H9 (cell line): ENCODE measurements at regions not wholly inside any gene's neighbourhood (a gene's known extent, or its start where the extent isn't known, plus 50 kb on each side); places are given as distances from the start of the nearest gene placed in this dataset.

ENCODE experiments used
- DNase-seq: peaks from one replicate; pipeline ENCODE4 v3.0.0-alpha.2; 2017
- H2AFZ ChIP-seq: one replicate; pipeline ENCODE4 v1.6.1; 2013; ENCODE audit warnings: mild to moderate bottlenecking, low read length, control low read depth, moderate library complexity
- H2AK5ac ChIP-seq: 2 replicates; pipeline ENCODE4 v1.6.1; 2013; ENCODE audit warnings: low read length, control low read depth, mixed read lengths; ENCODE audit not compliant: insufficient read length
- H2BK120ac ChIP-seq: one replicate; pipeline ENCODE4 v1.6.1; 2013; ENCODE audit warnings: low read depth, mild to moderate bottlenecking, low read length, control low read depth, inconsistent platforms; ENCODE audit not compliant: poor library complexity, severe bottlenecking
- H2BK12ac ChIP-seq: 2 replicates; pipeline ENCODE4 v1.6.1; 2013; ENCODE audit warnings: low read length, control low read depth, mixed read lengths, low read depth; ENCODE audit not compliant: insufficient read length
- H2BK15ac ChIP-seq: 2 replicates; pipeline ENCODE4 v1.6.1; 2013; ENCODE audit warnings: low read depth, low read length, control low read depth
- H2BK20ac ChIP-seq: one replicate; pipeline ENCODE4 v1.6.1; 2013; ENCODE audit warnings: low read depth, mild to moderate bottlenecking, low read length, control low read depth, inconsistent platforms; ENCODE audit not compliant: poor library complexity, severe bottlenecking
- H2BK5ac ChIP-seq: 2 replicates; pipeline ENCODE4 v1.6.1; 2013; ENCODE audit warnings: low read length, control low read depth, mixed read lengths; ENCODE audit not compliant: insufficient read length
- H3K14ac ChIP-seq: 2 replicates; pipeline ENCODE4 v1.6.1; 2013; ENCODE audit warnings: low read length, control low read depth; ENCODE audit not compliant: insufficient read depth
- H3K18ac ChIP-seq: 2 replicates; pipeline ENCODE4 v1.6.1; 2013; ENCODE audit warnings: low read depth, mild to moderate bottlenecking, mixed read lengths, low read length, control low read depth; ENCODE audit not compliant: insufficient read length
- H3K23ac ChIP-seq: 2 replicates; pipeline ENCODE4 v1.6.1; 2013; ENCODE audit warnings: low read length, control low read depth, mixed read lengths, low read depth; ENCODE audit not compliant: insufficient read length
- H3K23me2 ChIP-seq: 2 replicates; pipeline ENCODE4 v1.6.1; 2013; ENCODE audit warnings: low read depth, mild to moderate bottlenecking, mixed read lengths, low read length, control low read depth; ENCODE audit not compliant: insufficient read length, poor library complexity, severe bottlenecking
- H3K27ac ChIP-seq: 2 replicates; pipeline ENCODE4 v1.5.1; 2013; ENCODE audit warnings: low read length, control low read depth, mixed read lengths, low read depth; ENCODE audit not compliant: insufficient read length
- H3K27me3 ChIP-seq: 2 replicates; pipeline ENCODE4 v1.6.1; 2013; ENCODE audit warnings: low read length, control low read depth, inconsistent platforms; ENCODE audit not compliant: insufficient read depth
- H3K4ac ChIP-seq: 2 replicates; pipeline ENCODE4 v1.6.1; 2013; ENCODE audit warnings: low read depth, mild to moderate bottlenecking, control low read depth, inconsistent platforms, low read length, moderate library complexity
- H3K4me1 ChIP-seq: 2 replicates; pipeline ENCODE4 v1.6.1; 2013; ENCODE audit warnings: low read length, control low read depth, inconsistent platforms; ENCODE audit not compliant: insufficient read depth
- H3K4me2 ChIP-seq: 2 replicates; pipeline ENCODE4 v1.6.1; 2013; ENCODE audit warnings: low read length, control low read depth, mixed read lengths; ENCODE audit not compliant: insufficient read length, insufficient read depth
- H3K56ac ChIP-seq: 2 replicates; pipeline ENCODE4 v1.6.1; 2013; ENCODE audit warnings: low read depth, mild to moderate bottlenecking, mixed read lengths, low read length, control low read depth; ENCODE audit not compliant: insufficient read length
- H3K79me1 ChIP-seq: 2 replicates; pipeline ENCODE4 v1.6.1; 2013; ENCODE audit warnings: low read depth, mild to moderate bottlenecking, moderate library complexity, low read length, control low read depth, inconsistent platforms; ENCODE audit not compliant: insufficient read depth, poor library complexity, severe bottlenecking
- H3K79me2 ChIP-seq: 2 replicates; pipeline ENCODE4 v1.6.1; 2013; ENCODE audit warnings: low read length, control low read depth, inconsistent platforms; ENCODE audit not compliant: insufficient read depth
- H3K9ac ChIP-seq: 2 replicates; pipeline ENCODE4 v1.6.1; 2013; ENCODE audit warnings: low read length, control low read depth, mixed read lengths; ENCODE audit not compliant: insufficient read length; ENCODE audit errors: extremely low read depth
- H3K9me3 ChIP-seq: one replicate; pipeline ENCODE4 v1.6.1; 2013; ENCODE audit warnings: low read depth, low read length, inconsistent platforms; ENCODE audit not compliant: control insufficient read depth
- H3T11ph ChIP-seq: one replicate; pipeline ENCODE4 v1.6.1; 2013; ENCODE audit warnings: mild to moderate bottlenecking, low read length, control low read depth, inconsistent platforms
- H4K20me1 ChIP-seq: one replicate; pipeline ENCODE4 v1.6.1; 2013; ENCODE audit not compliant: control insufficient read depth, insufficient read length, insufficient read depth
- H4K5ac ChIP-seq: 2 replicates; pipeline ENCODE4 v1.6.1; 2013; ENCODE audit warnings: low read depth, mild to moderate bottlenecking, mixed read lengths, low read length, control low read depth; ENCODE audit not compliant: insufficient read length
- H4K8ac ChIP-seq: replicated peaks from 2 replicates; pipeline ENCODE4 v1.6.1; 2013; ENCODE audit warnings: low read length, control low read depth, mixed read lengths, low read depth; ENCODE audit not compliant: insufficient read length
- H4K91ac ChIP-seq: 2 replicates; pipeline ENCODE4 v1.6.1; 2013; ENCODE audit warnings: low read depth, mild to moderate bottlenecking, moderate library complexity, mixed read lengths, low read length, control low read depth; ENCODE audit not compliant: insufficient read length
- H3K27ac Mint-ChIP-seq, 3 experiments: 2 replicates in 2 of 3; 3 replicates in 1 of 3; pipeline ENCODE4 v1.8.0; 2020 to 2021; ENCODE audit warnings: mixed read lengths in 3 of 3, mild to moderate bottlenecking in 1 of 3, moderate library complexity in 1 of 3
- H3K27me3 Mint-ChIP-seq: 2 replicates; pipeline ENCODE4 v1.8.0; 2021; ENCODE audit warnings: low read depth, mild to moderate bottlenecking, moderate library complexity, mixed read lengths
- H3K36me3 Mint-ChIP-seq, 3 experiments: 2 replicates in 2 of 3; 3 replicates in 1 of 3; pipeline ENCODE4 v1.8.0; 2020 to 2021; ENCODE audit warnings: low read depth in 3 of 3, mixed read lengths in 3 of 3; ENCODE audit not compliant: insufficient read depth in 1 of 3
- H3K4me1 Mint-ChIP-seq, 2 experiments: 2 replicates each; pipeline ENCODE4 v1.8.0; 2020; ENCODE audit warnings: mixed read lengths in 2 of 2
- H3K4me3 Mint-ChIP-seq, 2 experiments: 2 replicates in 1 of 2; 3 replicates in 1 of 2; pipeline ENCODE4 v1.8.0; 2020 to 2021; ENCODE audit warnings: mild to moderate bottlenecking in 2 of 2, mixed read lengths in 2 of 2, moderate library complexity in 1 of 2
- H3K9me3 Mint-ChIP-seq, 2 experiments: 2 replicates in 1 of 2; 3 replicates in 1 of 2; pipeline ENCODE4 v1.8.0; 2020; ENCODE audit warnings: mild to moderate bottlenecking in 2 of 2, mixed read lengths in 2 of 2, moderate library complexity in 1 of 2
- WGBS: extraction: QIAGEN DNeasy Blood & Tissue Kit; methylation state at CpG from one replicate; pipeline ENCODE4 v1.1.7; 2013; ENCODE audit warnings: missing lambda C conversion rate, low lambda C conversion rate, mixed read lengths; ENCODE audit not compliant: insufficient read length; ENCODE audit errors: extremely low coverage; 5-methylcytosine and 5-hydroxymethylcytosine counted together
- TF ChIP-seq, protein P1 (sequence below): fragments of 200-600 bp; sonication (generic); conservative IDR thresholded peaks from 3 replicates; pipeline ENCODE4 v1.8.0; 2021; ENCODE audit warnings: antibody characterized with exemption, mild to moderate bottlenecking

GRCh38 chr2:83971547-83971946 is 487.5 kb downstream of the SUCLG1 start:
- TF ChIP-seq, protein P1, sequence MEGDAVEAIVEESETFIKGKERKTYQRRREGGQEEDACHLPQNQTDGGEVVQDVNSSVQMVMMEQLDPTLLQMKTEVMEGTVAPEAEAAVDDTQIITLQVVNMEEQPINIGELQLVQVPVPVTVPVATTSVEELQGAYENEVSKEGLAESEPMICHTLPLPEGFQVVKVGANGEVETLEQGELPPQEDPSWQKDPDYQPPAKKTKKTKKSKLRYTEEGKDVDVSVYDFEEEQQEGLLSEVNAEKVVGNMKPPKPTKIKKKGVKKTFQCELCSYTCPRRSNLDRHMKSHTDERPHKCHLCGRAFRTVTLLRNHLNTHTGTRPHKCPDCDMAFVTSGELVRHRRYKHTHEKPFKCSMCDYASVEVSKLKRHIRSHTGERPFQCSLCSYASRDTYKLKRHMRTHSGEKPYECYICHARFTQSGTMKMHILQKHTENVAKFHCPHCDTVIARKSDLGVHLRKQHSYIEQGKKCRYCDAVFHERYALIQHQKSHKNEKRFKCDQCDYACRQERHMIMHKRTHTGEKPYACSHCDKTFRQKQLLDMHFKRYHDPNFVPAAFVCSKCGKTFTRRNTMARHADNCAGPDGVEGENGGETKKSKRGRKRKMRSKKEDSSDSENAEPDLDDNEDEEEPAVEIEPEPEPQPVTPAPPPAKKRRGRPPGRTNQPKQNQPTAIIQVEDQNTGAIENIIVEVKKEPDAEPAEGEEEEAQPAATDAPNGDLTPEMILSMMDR: no peak
- H3K14ac ChIP-seq: no peak overlapping the region
- no peak overlapping the region for H2AFZ ChIP-seq

More at GRCh38 chr2:83971547-83971946, 487.5 kb downstream of the SUCLG1 start:
- Histone ChIP-seq H2BK15ac (no peak overlapping the region), H4K91ac (no peak overlapping the region), H4K20me1 (no peaks in the 10 kb centered on the region), H4K8ac (no peak overlapping the region), H3K18ac (no peak overlapping the region), H3K23me2 (no peaks in the 10 kb centered on the region), H2BK20ac (no peak overlapping the region), H3K27me3 (no peaks in the 10 kb centered on the region), H3K4me2 (no peak overlapping the region), H3K9me3 (no peaks in the 10 kb centered on the region), H3K9ac (no peak overlapping the region), H2AK5ac (no peak overlapping the region), H3K4me1 (peaks cover 2% of the 10 kb centered on the region; the same call in 1 of the 2 replicates), H2BK5ac (no peak overlapping the region), H2BK120ac (no peak overlapping the region), H3K4ac (no peak overlapping the region), H3T11ph (no peak overlapping the region), H3K56ac (no peak overlapping the region), H4K5ac (no peak overlapping the region), H2BK12ac (no peak overlapping the region), H3K27ac (no peak overlapping the region), H3K79me2 (no peaks in the 10 kb centered on the region), H3K79me1 (no peaks in the 10 kb centered on the region), H3K23ac (no peak overlapping the region)
- Mint-ChIP-seq H3K36me3 (peaks cover 4 to 17% (median 7%) of the 10 kb centered on the region in 3 experiments), H3K9me3 (peaks cover 18 to 22% of the 10 kb centered on the region in 2 experiments), H3K27me3 (no peaks in the 10 kb centered on the region; the same call in 1 of the 2 replicates), H3K4me3 (no peak overlapping the region), H3K4me1 (peaks cover 20 to 22% of the 10 kb centered on the region in 2 experiments), H3K27ac (peak overlapping the region in 1 of 3 experiments; percentile 5; a peak in 2 of 7 replicates)
- DNase-seq: no peak
- no CpG with 5 or more reads among the region's 2 CpGs for whole genome bisulfite sequencing
